ENCODE measurements at regions not wholly inside any gene's neighbourhood (a gene's known extent, or its start where the extent isn't known, plus 50 kb on each side); places are given as distances from the start of the nearest gene placed in this dataset.

DNA sequence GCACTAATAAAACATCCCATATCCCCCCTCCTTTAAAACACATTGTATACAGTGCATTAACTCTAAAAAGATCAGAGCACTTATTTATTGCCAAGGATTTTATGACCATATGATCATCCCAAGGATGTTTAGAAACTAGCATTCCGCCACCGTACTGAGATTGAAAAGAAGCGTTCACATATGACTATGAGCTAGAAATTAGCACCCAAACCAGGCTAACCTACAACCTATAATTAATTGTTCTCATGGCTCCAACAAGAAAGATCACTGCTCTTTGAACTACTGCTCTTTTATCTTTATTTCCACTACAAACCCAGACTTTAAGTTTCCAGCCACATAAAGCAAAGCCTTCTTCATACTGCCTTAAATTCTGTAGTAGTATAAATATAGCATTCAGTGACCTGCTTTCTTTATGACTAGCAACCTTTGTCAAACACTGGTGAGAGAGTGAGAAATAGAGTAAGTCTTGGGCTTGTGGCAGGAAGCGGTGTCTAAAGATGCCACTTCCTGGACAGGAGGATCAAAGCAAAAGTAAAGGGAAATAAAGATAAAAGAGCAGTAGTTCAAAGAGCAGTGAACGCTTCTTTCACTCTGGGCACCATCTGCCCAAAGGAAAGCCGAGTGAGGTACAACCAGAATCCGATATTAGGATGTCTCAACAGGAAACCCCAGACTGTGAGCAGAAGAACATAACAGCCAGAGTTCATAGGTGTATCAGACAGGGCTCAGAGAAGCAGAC is 151.1 kb upstream of the ERCC6L2 start (continued):
- TF ChIP-seq, protein P1, sequence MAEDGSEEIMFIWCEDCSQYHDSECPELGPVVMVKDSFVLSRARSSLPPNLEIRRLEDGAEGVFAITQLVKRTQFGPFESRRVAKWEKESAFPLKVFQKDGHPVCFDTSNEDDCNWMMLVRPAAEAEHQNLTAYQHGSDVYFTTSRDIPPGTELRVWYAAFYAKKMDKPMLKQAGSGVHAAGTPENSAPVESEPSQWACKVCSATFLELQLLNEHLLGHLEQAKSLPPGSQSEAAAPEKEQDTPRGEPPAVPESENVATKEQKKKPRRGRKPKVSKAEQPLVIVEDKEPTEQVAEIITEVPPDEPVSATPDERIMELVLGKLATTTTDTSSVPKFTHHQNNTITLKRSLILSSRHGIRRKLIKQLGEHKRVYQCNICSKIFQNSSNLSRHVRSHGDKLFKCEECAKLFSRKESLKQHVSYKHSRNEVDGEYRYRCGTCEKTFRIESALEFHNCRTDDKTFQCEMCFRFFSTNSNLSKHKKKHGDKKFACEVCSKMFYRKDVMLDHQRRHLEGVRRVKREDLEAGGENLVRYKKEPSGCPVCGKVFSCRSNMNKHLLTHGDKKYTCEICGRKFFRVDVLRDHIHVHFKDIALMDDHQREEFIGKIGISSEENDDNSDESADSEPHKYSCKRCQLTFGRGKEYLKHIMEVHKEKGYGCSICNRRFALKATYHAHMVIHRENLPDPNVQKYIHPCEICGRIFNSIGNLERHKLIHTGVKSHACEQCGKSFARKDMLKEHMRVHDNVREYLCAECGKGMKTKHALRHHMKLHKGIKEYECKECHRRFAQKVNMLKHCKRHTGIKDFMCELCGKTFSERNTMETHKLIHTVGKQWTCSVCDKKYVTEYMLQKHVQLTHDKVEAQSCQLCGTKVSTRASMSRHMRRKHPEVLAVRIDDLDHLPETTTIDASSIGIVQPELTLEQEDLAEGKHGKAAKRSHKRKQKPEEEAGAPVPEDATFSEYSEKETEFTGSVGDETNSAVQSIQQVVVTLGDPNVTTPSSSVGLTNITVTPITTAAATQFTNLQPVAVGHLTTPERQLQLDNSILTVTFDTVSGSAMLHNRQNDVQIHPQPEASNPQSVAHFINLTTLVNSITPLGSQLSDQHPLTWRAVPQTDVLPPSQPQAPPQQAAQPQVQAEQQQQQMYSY (CRISPR knock-in tag; IDR thresholded peaks at IDR 0.05) = no peak
- TF ChIP-seq, protein P2, sequence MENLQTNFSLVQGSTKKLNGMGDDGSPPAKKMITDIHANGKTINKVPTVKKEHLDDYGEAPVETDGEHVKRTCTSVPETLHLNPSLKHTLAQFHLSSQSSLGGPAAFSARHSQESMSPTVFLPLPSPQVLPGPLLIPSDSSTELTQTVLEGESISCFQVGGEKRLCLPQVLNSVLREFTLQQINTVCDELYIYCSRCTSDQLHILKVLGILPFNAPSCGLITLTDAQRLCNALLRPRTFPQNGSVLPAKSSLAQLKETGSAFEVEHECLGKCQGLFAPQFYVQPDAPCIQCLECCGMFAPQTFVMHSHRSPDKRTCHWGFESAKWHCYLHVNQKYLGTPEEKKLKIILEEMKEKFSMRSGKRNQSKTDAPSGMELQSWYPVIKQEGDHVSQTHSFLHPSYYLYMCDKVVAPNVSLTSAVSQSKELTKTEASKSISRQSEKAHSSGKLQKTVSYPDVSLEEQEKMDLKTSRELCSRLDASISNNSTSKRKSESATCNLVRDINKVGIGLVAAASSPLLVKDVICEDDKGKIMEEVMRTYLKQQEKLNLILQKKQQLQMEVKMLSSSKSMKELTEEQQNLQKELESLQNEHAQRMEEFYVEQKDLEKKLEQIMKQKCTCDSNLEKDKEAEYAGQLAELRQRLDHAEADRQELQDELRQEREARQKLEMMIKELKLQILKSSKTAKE (IDR thresholded peaks at IDR 0.05; ENCODE audit: low read depth, poor library complexity, severe bottlenecking) = peak; percentile 91
- TF ChIP-seq, protein P3, sequence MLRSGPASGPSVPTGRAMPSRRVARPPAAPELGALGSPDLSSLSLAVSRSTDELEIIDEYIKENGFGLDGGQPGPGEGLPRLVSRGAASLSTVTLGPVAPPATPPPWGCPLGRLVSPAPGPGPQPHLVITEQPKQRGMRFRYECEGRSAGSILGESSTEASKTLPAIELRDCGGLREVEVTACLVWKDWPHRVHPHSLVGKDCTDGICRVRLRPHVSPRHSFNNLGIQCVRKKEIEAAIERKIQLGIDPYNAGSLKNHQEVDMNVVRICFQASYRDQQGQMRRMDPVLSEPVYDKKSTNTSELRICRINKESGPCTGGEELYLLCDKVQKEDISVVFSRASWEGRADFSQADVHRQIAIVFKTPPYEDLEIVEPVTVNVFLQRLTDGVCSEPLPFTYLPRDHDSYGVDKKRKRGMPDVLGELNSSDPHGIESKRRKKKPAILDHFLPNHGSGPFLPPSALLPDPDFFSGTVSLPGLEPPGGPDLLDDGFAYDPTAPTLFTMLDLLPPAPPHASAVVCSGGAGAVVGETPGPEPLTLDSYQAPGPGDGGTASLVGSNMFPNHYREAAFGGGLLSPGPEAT (IDR thresholded peaks at IDR 0.05; ENCODE audit: low read depth) = peak; percentile 50
- TF ChIP-seq CBFB (IDR thresholded peaks at IDR 0.05; ENCODE audit: low read depth) (peak; percentile 85), TBL1XR1 (IDR thresholded peaks at IDR 0.05; ENCODE audit: low read depth, low read length) (peak; percentile 85), SP1 (IDR thresholded peaks at IDR 0.05; ENCODE audit: low read depth, low read length) (peak; percentile 48), ZNF24 (IDR thresholded peaks at IDR 0.05) (no peak), NBN (IDR thresholded peaks at IDR 0.05) (peak; percentile 42; the same call in 1 of the 2 replicates), POU2F2 (IDR thresholded peaks at IDR 0.05; ENCODE audit: borderline replicate concordance, low read depth, low read length) (peak; percentile 43; the same call in 2 of the 3 replicates), PAX8 (IDR thresholded peaks at IDR 0.05) (no peak), ETV6 (conservative IDR thresholded peaks at IDR 0.05 in 1 of 2, IDR thresholded peaks at IDR 0.05 in 1 of 2; ENCODE audit: borderline replicate concordance in 1 of 2, low read depth in 1 of 2) (peak in 1 of 2 experiments; percentile 99; a peak in 2 of 4 replicates), SMAD5 (IDR thresholded peaks at IDR 0.05; ENCODE audit: low read depth) (no peak)
- TF ChIP-seq, protein P4, sequence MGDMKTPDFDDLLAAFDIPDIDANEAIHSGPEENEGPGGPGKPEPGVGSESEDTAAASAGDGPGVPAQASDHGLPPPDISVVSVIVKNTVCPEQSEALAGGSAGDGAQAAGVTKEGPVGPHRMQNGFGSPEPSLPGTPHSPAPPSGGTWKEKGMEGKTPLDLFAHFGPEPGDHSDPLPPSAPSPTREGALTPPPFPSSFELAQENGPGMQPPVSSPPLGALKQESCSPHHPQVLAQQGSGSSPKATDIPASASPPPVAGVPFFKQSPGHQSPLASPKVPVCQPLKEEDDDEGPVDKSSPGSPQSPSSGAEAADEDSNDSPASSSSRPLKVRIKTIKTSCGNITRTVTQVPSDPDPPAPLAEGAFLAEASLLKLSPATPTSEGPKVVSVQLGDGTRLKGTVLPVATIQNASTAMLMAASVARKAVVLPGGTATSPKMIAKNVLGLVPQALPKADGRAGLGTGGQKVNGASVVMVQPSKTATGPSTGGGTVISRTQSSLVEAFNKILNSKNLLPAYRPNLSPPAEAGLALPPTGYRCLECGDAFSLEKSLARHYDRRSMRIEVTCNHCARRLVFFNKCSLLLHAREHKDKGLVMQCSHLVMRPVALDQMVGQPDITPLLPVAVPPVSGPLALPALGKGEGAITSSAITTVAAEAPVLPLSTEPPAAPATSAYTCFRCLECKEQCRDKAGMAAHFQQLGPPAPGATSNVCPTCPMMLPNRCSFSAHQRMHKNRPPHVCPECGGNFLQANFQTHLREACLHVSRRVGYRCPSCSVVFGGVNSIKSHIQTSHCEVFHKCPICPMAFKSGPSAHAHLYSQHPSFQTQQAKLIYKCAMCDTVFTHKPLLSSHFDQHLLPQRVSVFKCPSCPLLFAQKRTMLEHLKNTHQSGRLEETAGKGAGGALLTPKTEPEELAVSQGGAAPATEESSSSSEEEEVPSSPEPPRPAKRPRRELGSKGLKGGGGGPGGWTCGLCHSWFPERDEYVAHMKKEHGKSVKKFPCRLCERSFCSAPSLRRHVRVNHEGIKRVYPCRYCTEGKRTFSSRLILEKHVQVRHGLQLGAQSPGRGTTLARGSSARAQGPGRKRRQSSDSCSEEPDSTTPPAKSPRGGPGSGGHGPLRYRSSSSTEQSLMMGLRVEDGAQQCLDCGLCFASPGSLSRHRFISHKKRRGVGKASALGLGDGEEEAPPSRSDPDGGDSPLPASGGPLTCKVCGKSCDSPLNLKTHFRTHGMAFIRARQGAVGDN (IDR thresholded peaks at IDR 0.05) = no peak
- TF ChIP-seq, protein P5, sequence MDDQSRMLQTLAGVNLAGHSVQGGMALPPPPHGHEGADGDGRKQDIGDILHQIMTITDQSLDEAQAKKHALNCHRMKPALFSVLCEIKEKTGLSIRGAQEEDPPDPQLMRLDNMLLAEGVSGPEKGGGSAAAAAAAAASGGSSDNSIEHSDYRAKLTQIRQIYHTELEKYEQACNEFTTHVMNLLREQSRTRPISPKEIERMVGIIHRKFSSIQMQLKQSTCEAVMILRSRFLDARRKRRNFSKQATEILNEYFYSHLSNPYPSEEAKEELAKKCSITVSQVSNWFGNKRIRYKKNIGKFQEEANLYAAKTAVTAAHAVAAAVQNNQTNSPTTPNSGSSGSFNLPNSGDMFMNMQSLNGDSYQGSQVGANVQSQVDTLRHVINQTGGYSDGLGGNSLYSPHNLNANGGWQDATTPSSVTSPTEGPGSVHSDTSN (IDR thresholded peaks at IDR 0.05; ENCODE audit: insufficient replicate concordance, low read depth, low read length) = peak; percentile 15
- TF ChIP-seq, protein P6, sequence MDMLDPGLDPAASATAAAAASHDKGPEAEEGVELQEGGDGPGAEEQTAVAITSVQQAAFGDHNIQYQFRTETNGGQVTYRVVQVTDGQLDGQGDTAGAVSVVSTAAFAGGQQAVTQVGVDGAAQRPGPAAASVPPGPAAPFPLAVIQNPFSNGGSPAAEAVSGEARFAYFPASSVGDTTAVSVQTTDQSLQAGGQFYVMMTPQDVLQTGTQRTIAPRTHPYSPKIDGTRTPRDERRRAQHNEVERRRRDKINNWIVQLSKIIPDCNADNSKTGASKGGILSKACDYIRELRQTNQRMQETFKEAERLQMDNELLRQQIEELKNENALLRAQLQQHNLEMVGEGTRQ (IDR thresholded peaks at IDR 0.05; ENCODE audit: borderline replicate concordance, low read depth, low read length) = no peak; the same call in 1 of the 2 replicates
